Activated CD4-positive, CD25-positive, alpha-beta regulatory T cell treated with anti-CD3 and anti-CD28 coated beads, Interleukin-2, amount 50 U/mL, for 24 hours (primary cell): ENCODE measurements at regions not wholly inside any gene's neighbourhood (a gene's known extent, or its start where the extent isn't known, plus 50 kb on each side); places are given as distances from the start of the nearest gene placed in this dataset.

ENCODE experiments used
- ATAC-seq, 2 donors: fragments of 150-1000 bp; cut with Tn5 transposase; one replicate each; pipeline ENCODE4 v1.10.0; 2021; ENCODE audit warnings: mild to moderate bottlenecking in 1 of 2, moderate library complexity in 1 of 2

DNA sequence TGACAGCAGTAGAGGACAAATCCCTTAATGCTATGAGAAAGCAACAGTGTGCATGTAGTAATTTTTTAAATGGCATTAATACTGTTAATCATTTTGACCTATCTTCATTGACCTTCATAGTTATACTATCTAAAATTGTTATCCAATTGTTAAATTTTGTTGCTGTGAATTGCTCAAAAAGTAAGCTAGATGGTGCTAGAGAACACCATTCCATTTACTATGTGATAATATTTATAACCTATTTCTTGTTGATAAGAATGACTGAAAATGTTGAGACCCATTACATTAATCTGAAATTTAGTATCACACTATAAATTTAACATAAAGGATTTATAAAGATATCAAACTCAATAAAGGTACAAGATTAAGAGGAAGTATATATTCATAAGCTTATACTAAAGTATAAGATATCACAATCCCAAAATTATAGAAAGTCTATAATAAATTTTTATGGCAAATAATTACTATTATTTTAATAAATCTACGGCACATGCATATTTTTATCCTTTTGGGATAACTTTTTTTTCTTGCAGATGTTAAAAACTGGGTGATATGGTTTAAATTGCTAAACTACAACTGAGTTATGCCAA lies 1573.3 kb downstream of the PCDH9 start:
- no peak for ATAC-seq

GRCh38 chr13:65653613-65654012 lies 1576.5 kb downstream of the PCDH9 start:
- no peak for ATAC-seq

DNA sequence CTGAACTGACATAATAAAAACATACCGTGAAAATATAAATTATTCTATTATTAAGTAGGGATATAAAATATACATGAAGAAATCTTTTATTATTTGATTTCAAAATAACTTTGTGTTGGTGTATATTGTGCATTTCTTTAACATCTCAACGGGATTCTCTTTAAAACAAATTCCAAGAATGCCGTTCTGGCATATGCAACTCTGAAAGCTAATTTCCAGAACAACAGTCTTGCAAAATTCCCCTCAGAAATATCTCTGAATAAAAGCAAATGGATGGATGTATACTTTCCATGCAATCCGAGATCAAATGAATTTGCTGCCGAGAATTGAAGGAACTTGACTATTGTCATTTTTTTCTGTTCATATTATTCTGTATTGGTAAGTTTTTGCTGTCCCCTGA lies 1579.8 kb downstream of the PCDH9 start:
- no peak for ATAC-seq

DNA sequence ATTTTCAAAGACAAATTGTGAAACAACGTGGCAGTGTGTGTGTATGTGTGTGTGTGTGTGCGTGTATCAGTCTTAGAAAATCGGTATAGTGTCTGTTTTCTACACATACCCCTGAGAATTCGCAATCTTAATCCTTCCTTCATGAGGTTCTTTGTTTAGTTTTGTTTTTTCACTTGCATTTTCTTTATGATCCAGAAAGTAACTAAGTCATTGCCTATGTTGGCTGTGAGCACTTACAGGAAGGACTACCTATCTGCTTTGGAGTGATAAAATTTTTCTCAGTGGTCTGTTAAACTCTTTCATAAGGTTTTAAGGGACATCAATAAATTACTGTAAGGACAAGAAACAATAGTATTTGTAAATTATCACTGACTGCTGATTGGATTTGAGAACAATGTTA lies 1587.1 kb downstream of the PCDH9 start:
- ATAC-seq = no peak

- no peak for ATAC-seq
Observed at GRCh38 chr13:65642301-65642700, 1587.8 kb downstream of the PCDH9 start.

DNA sequence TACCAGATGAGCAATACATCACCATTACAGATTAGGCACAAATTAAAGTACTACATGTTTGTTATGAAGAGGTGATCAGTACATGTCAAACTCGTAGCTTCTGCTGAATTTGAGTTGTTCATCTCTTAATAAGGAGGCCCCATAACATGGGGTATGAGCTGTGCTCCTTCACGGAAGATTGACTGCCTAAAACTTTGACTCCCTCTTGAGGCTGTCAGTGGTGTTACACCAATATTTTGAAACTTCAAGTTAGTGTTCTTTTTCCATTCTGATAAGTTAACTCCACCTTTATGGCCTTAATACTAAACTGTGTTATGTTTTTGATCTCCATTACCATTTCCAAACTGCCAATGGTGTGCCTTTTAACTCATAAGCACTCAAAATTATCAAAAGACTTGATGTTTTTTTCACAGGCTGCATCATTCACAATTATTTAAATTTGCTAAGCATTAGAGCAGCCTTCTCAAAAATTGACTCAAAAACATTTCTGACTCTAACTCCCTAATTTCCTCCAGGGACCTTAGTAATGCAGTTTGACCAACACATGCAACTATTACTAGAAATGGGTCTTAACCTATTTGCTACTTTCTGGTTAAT lies 1591.5 kb downstream of the PCDH9 start:
- ATAC-seq = no peak

DNA sequence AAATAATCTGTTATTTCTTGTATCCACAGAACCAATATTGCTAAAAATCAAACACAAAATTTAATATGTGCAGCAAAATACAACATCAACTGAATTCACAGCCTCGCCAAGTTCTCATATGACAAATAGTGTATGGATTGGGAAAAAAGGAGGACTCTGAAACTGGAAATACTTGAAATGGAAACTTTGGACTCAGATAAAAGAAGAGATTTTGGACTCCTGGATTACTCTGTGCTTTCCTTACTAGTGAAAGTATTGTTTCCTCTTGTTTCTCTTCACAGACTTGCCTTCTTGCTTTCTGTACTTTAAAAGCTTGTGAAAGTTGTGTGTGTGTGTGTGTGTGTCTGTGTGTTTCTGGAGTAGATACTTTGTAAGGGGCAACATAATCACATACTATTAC lies 1596.3 kb downstream of the PCDH9 start:
- ATAC-seq = no peak

GRCh38 chr13:65631078-65631477 lies 1599.1 kb downstream of the PCDH9 start:
- ATAC-seq = no peak

DNA sequence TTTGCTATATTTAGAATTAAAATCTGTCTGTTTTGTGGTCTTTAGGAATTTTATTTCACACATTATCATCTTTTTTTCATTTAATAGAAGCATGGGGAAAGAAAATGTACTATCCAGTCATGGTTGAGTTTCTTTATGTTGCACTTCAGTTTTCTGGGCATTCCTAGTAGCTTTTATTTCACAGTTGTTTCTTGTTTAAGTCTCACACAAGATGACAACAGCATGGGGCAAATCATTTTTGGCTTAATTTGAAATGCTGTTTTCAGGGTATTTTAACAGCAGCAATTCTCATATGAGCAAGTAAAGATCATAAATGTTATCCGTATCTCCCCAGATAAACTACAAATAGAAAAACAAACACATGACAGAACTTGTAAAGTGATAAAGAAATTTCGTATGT lies 1600.2 kb downstream of the PCDH9 start:
- ATAC-seq = no peak

DNA sequence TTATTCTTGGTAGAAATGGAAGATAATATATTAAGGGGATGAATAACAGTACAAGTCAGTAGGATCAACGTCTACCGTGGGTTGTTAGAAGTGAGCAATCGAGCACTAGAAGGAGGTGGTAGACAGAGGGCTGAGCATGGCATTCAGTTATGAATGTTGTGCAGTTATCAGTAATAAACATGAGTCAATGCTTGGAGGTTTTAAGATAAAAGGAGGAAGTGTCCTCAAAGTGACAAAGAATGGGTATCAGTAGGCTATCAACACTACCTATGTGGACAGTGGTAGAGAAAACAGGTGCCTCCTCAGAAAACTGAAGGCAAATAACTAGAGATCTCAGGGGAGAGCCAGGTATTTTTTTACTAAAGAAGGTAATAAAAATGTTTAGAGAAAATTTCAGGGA lies 1607.0 kb downstream of the PCDH9 start:
- no peak for ATAC-seq

GRCh38 chr13:65615506-65615905 lies 1614.6 kb downstream of the PCDH9 start:
- ATAC-seq = no peak

GRCh38 chr13:65613004-65613403 lies 1617.1 kb downstream of the PCDH9 start:
- no peak for ATAC-seq

DNA sequence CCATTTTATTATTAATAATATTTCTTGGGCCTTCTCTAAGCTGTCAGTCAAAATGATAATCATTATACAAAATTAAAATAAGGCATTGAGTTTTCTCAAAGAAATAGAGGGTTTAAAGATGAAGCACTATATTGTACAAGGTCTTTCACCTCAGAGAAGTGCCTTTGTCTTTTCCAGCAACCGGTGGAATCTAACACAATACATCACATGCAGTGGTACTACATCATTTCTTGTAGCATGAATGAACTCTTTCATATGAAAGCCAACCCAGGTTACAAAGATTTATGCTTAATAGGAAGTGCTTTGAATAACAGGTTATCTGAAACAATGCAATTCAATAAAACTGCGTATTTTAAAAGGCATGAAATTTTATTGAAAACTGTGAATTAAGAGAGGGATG lies 1620.8 kb downstream of the PCDH9 start:
- ATAC-seq = no peak

DNA sequence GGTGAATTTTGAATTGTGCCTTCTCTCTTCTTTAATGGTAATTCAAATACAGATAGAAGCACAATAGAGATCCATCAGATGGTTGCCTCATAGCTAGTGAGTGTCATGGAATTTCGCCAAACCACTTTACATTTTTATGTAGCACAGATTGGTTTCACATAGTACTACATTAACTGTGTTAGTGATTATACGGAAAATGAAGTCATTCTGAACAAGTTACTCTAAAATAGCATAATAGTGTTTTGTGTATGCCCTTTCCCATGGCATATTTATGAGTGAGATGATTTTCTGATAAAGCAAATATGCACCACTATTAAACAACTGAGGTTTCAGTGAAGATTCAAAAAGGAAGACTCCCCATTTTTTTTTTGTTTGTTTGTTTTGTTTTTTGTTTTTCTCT lies 1623.5 kb downstream of the PCDH9 start:
- no peak for ATAC-seq

GRCh38 chr13:65605396-65605795 lies 1624.7 kb downstream of the PCDH9 start:
- no peak for ATAC-seq

- no peak for ATAC-seq
Observed at GRCh38 chr13:65603160-65603559, 1627.0 kb downstream of the PCDH9 start.

DNA sequence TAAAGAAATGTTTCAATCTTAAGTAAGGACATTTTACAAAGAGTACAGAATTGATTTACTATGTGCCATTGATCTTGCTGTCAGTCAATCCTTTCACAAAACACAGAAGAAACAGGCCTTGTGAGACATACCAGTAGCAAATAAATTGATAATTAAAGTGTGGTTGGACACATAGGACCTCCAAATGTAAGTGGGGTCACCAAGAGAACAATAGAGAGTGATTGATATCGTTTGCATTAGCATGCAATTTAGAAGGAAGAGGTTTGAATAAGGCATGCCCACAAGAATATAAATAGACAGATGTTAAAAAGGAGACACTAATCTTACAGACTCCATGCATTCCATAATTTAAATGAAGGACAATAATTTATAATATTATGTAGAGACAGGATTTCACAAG lies 1628.3 kb downstream of the PCDH9 start:
- ATAC-seq = no peak

- no peak for ATAC-seq
Observed at GRCh38 chr13:65600702-65601101, 1629.4 kb downstream of the PCDH9 start.

DNA sequence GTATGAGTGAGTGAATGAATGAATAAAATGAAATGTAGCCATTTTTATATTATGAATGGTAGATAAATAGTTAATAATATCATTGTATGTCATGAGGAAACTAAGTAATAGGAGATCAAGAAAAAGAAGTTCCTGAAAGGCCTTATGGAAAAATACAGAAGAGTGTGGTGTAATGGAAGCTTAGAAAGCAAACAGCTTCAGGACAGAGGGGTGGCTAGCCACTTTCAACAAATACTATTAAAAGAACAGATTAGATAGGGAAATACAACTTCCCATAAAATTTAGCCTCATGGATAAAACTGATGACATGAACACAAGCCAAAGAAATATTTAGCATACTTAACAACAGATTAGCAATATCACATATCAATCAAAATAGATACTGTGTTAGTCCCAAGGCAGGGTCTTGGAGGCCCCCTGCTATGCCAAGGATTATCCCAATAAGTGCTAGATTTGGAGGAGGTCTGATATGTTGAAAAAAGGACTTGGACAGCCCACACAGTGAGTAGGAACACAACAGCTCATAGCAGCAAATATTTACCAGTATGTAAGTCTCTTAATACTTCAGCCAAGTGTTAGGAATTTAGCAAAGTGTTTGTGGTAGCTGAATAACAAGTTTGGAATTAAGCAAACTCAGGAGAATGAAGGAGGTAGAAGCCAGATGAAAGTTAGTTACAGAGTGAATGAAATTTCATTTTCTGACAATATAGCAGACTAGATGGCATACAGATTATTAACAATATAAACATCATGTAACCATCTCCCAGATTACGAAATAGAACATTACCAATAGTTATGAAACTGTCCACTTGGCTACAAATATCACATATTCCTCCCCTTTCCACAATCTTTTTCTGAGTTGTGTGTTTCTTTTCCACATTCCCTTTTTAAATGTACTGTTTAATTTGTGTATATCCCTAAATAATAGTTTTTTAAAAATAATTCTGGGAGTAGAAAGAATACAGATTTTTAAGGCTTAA lies 1632.0 kb downstream of the PCDH9 start:
- no peak for ATAC-seq

GRCh38 chr13:65595916-65596315 lies 1634.2 kb downstream of the PCDH9 start:
- ATAC-seq = no peak

- no peak for ATAC-seq
Observed at GRCh38 chr13:65594298-65594781, 1635.8 kb downstream of the PCDH9 start.

DNA sequence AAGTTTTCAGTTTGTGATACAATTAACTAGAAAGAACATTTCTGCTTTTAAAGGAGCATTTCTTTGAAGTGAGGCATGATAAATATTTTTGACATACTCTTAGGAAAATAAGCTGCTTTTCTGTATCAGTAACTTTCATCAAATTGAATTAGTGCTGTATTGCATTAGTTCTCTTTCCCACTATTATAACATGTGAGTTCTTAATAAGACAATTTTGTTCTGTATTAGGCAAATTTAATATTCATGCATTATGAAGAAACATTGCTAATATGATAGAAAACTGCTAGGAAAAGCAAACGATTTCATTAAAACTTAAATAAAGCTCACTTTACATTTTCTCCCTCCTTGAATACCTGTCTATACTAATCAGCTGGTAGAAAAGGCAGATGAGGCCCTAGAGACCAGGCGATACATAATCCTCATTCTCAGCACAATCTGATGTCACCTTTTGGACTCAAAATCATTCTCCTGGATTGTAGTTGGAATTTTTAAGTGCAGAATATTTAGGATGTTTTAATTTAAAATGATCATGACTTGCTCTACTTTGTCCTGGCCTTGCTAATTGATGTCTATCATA lies 1636.8 kb downstream of the PCDH9 start:
- ATAC-seq = no peak

DNA sequence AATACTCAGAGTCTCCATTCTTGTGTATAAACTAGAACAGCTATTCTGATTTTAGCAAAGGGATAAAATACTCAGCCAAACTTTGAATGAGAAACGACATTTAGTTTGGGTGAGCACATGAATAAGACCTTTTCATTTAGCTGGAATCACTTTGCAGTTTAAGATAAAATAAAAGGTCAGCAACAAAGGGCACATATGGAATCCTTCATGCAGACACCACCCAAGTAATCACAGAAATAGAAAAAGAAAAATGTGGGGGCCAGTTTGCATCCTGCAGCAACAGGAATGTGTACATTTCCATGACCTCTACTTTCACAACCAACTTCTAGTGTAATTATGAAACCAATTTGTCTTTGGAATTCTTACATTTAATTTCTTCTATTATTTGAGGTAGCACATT lies 1637.4 kb downstream of the PCDH9 start:
- no peak for ATAC-seq
